WTC11 (cell line): ENCODE measurements at regions not wholly inside any gene's neighbourhood (a gene's known extent, or its start where the extent isn't known, plus 50 kb on each side); places are given as distances from the start of the nearest gene placed in this dataset.

ENCODE experiments used
- CREB1 ChIP-seq: sonication (generic); formaldehyde crosslinking; IDR thresholded peaks from 2 replicates; pipeline ENCODE4 v1.8.0; 2023; ENCODE audit warnings: mild to moderate bottlenecking, missing genetic modification reagents
- CREM ChIP-seq: sonication (generic); formaldehyde crosslinking; IDR thresholded peaks from 2 replicates; pipeline ENCODE4 v1.8.1; 2022; ENCODE audit warnings: mild to moderate bottlenecking, missing genetic modification reagents, moderate library complexity
- CTCF ChIP-seq: fragments of 200-600 bp; IDR thresholded peaks from 2 replicates; pipeline ENCODE4 v1.8.0; 2022; ENCODE audit warnings: antibody characterized with exemption
- FOXK1 ChIP-seq: sonication (generic); formaldehyde crosslinking; IDR thresholded peaks from 2 replicates; pipeline ENCODE4 v1.8.0; 2022; ENCODE audit warnings: mild to moderate bottlenecking, moderate library complexity, missing genetic modification reagents
- FOXP4 ChIP-seq: sonication (generic); formaldehyde crosslinking; IDR thresholded peaks from 2 replicates; pipeline ENCODE4 v1.8.0; 2022; ENCODE audit warnings: mild to moderate bottlenecking, missing genetic modification reagents
- HMGXB4 ChIP-seq: sonication (generic); formaldehyde crosslinking; IDR thresholded peaks from 2 replicates; pipeline ENCODE4 v1.8.1; 2023; ENCODE audit warnings: mild to moderate bottlenecking, moderate library complexity, missing genetic modification reagents
- IRF2 ChIP-seq: sonication (generic); formaldehyde crosslinking; IDR thresholded peaks from 2 replicates; pipeline ENCODE4 v1.8.0; 2022; ENCODE audit warnings: low read depth, missing genetic modification reagents, borderline replicate concordance
- MAX ChIP-seq: sonication (generic); formaldehyde crosslinking; IDR thresholded peaks from 2 replicates; pipeline ENCODE4 v1.8.0; 2022; ENCODE audit warnings: mild to moderate bottlenecking, missing genetic modification reagents
- NFYB ChIP-seq: sonication (generic); formaldehyde crosslinking; conservative IDR thresholded peaks from 2 replicates; pipeline ENCODE4 v1.8.0; 2022; ENCODE audit warnings: low read depth, missing genetic modification reagents
- TP53 ChIP-seq: sonication (generic); formaldehyde crosslinking; IDR thresholded peaks from 2 replicates; pipeline ENCODE4 v1.8.1; 2023; ENCODE audit warnings: mild to moderate bottlenecking, missing genetic modification reagents
- ZNF121 ChIP-seq: sonication (generic); formaldehyde crosslinking; IDR thresholded peaks from 2 replicates; pipeline ENCODE4 v1.8.0; 2023; ENCODE audit warnings: missing genetic modification reagents
- ZNF263 ChIP-seq: sonication (generic); formaldehyde crosslinking; IDR thresholded peaks from 2 replicates; pipeline ENCODE4 v1.8.1; 2022; ENCODE audit warnings: low read depth, mild to moderate bottlenecking, moderate library complexity, missing genetic modification reagents
- ZNF512 ChIP-seq: sonication (generic); formaldehyde crosslinking; IDR thresholded peaks from 2 replicates; pipeline ENCODE4 v1.8.1; 2022; ENCODE audit warnings: missing genetic modification reagents, borderline replicate concordance
- TF ChIP-seq, protein P1 (sequence below): sonication (generic); formaldehyde crosslinking; IDR thresholded peaks from 2 replicates; pipeline ENCODE4 v1.8.1; 2022; ENCODE audit warnings: mild to moderate bottlenecking, missing genetic modification reagents, moderate library complexity, borderline replicate concordance

GRCh38 chr2:146912536-146912935 is 932.3 kb upstream of the ACVR2A start:
- no peak for TF ChIP-seq ZNF263 (CRISPR knock-in tag)
- no peak for TF ChIP-seq CTCF
- no peak for TF ChIP-seq CREB1 (CRISPR knock-in tag)
- no peak for TF ChIP-seq MAX (CRISPR knock-in tag)
- TF ChIP-seq CREM (CRISPR knock-in tag), result no peak
- TF ChIP-seq, protein P1, sequence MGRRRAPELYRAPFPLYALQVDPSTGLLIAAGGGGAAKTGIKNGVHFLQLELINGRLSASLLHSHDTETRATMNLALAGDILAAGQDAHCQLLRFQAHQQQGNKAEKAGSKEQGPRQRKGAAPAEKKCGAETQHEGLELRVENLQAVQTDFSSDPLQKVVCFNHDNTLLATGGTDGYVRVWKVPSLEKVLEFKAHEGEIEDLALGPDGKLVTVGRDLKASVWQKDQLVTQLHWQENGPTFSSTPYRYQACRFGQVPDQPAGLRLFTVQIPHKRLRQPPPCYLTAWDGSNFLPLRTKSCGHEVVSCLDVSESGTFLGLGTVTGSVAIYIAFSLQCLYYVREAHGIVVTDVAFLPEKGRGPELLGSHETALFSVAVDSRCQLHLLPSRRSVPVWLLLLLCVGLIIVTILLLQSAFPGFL (CRISPR knock-in tag), result no peak
- TF ChIP-seq HMGXB4 (CRISPR knock-in tag), result no peak
- TF ChIP-seq TP53, result no peak
- no peak for TF ChIP-seq ZNF512 (CRISPR knock-in tag)
- TF ChIP-seq NFYB, result no peak
- no peak for TF ChIP-seq FOXP4 (CRISPR knock-in tag)
- no peak for TF ChIP-seq IRF2
- no peak for TF ChIP-seq FOXK1
- TF ChIP-seq ZNF121, result no peak
